Activated CD4-positive, alpha-beta memory T cell treated with anti-CD3 and anti-CD28 coated beads, Interleukin-2, amount 10 ng/mL, durations not matched to agents 7 days and 5 days (primary cell): ENCODE measurements at regions not wholly inside any gene's neighbourhood (a gene's known extent, or its start where the extent isn't known, plus 50 kb on each side); places are given as distances from the start of the nearest gene placed in this dataset.

ENCODE experiments used
- CTCF ChIA-PET: fragments of 350-600 bp; sonication (Branson Sonifier 250); formaldehyde crosslinking; loops from one replicate; lab custom pipeline; 2021; ENCODE audit warnings: antibody characterized with exemption, inconsistent platforms; lab: Charles Lee
- POLR2A ChIA-PET: fragments of 350-600 bp; sonication (Branson Sonifier 250); formaldehyde crosslinking; loops from one replicate; lab custom pipeline; 2021; ENCODE audit warnings: antibody characterized with exemption; lab: Charles Lee
- DNase-seq: peaks from one replicate; pipeline ENCODE4 v3.0.0-alpha.2; 2020
- H3K27ac Mint-ChIP-seq: one replicate; pipeline ENCODE4 v1.8.0; 2021; ENCODE audit warnings: mild to moderate bottlenecking, mixed read lengths
- H3K27me3 Mint-ChIP-seq: one replicate; pipeline ENCODE4 v1.8.0; 2021; ENCODE audit warnings: mixed read lengths
- H3K36me3 Mint-ChIP-seq: one replicate; pipeline ENCODE4 v1.8.0; 2021; ENCODE audit warnings: low read depth, mixed read lengths
- H3K4me1 Mint-ChIP-seq: one replicate; pipeline ENCODE4 v1.8.0; 2021; ENCODE audit warnings: mixed read lengths
- H3K4me3 Mint-ChIP-seq: one replicate; pipeline ENCODE4 v1.8.0; 2021; ENCODE audit warnings: mild to moderate bottlenecking, mixed read lengths
- H3K9me3 Mint-ChIP-seq: one replicate; pipeline ENCODE4 v1.8.0; 2021; ENCODE audit warnings: mixed read lengths

- no peak for DNase-seq
- ChIA-PET POLR2A (no interaction called here), CTCF (no interaction called here)
Observed at GRCh38 chr12:114884575-114884974, 200.6 kb upstream of the TBX3 start.

GRCh38 chr12:114882083-114882482 is 198.1 kb upstream of the TBX3 start:
- Mint-ChIP-seq H3K27me3 (no peaks in the 10 kb centered on the region), H3K36me3 (no peaks in the 10 kb centered on the region), H3K4me3 (no peak overlapping the region), H3K9me3 (peaks cover 6% of the 10 kb centered on the region), H3K4me1 (no peaks in the 10 kb centered on the region), H3K27ac (no peak overlapping the region)
- no peak for DNase-seq
- POLR2A ChIA-PET, result no interaction called here
- CTCF ChIA-PET, result no interaction called here

More at GRCh38 chr12:114884575-114884974, 200.6 kb upstream of the TBX3 start:
- Mint-ChIP-seq H3K9me3 (peaks cover 6% of the 10 kb centered on the region), H3K36me3 (no peaks in the 10 kb centered on the region), H3K4me1 (no peaks in the 10 kb centered on the region), H3K4me3 (no peak overlapping the region), H3K27ac (no peak overlapping the region), H3K27me3 (no peaks in the 10 kb centered on the region)

GRCh38 chr12:114879354-114879753 is 195.4 kb upstream of the TBX3 start:
- no peaks in the 10 kb centered on the region for H3K27me3 Mint-ChIP-seq
- no peak overlapping the region for H3K4me3 Mint-ChIP-seq
- CTCF ChIA-PET, result no interaction called here
- no peaks in the 10 kb centered on the region for H3K36me3 Mint-ChIP-seq
- peaks cover 9% of the 10 kb centered on the region for H3K9me3 Mint-ChIP-seq
- no peak for DNase-seq
- H3K27ac Mint-ChIP-seq, result no peak overlapping the region
- H3K4me1 Mint-ChIP-seq, result no peaks in the 10 kb centered on the region
- POLR2A ChIA-PET, result no interaction called here

GRCh38 chr12:114878781-114879180 is 194.8 kb upstream of the TBX3 start:
- H3K27ac Mint-ChIP-seq, result no peak overlapping the region
- no peaks in the 10 kb centered on the region for H3K27me3 Mint-ChIP-seq
- H3K4me3 Mint-ChIP-seq, result no peak overlapping the region
- H3K9me3 Mint-ChIP-seq, result peaks cover 9% of the 10 kb centered on the region
- H3K4me1 Mint-ChIP-seq, result no peaks in the 10 kb centered on the region
- H3K36me3 Mint-ChIP-seq, result no peaks in the 10 kb centered on the region
- ChIA-PET CTCF (no interaction called here), POLR2A (no interaction called here)
- no peak for DNase-seq

- no peak overlapping the region for H3K4me3 Mint-ChIP-seq
- H3K36me3 Mint-ChIP-seq, result no peaks in the 10 kb centered on the region
- H3K27me3 Mint-ChIP-seq, result no peaks in the 10 kb centered on the region
- no peak for DNase-seq
- H3K9me3 Mint-ChIP-seq, result peaks cover 10% of the 10 kb centered on the region
- ChIA-PET POLR2A (no interaction called here), CTCF (no interaction called here)
- H3K4me1 Mint-ChIP-seq, result no peaks in the 10 kb centered on the region
- no peak overlapping the region for H3K27ac Mint-ChIP-seq
Observed at GRCh38 chr12:114876968-114877680, 193.1 kb upstream of the TBX3 start.

DNA sequence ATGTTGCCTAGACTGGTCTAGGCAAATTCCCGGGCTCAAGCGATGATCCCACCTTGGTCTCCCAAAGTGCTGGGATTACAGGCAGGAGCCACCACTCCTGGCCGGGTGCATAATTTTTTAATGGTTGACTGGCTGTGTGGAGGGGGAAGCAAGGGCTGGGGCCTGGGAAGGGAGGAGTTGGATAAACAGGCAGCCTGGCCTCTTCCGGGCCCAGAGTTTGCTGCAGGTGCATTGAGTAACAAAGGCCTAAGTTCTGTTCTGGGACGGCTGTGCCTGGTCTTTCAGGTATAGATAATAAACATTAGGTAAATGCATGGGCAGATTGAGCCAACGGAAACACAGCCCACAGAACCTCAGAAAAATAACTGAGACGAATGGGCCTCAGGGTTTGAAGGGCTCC is 191.3 kb upstream of the TBX3 start:
- H3K9me3 Mint-ChIP-seq, result peaks cover 8% of the 10 kb centered on the region
- no peaks in the 10 kb centered on the region for H3K36me3 Mint-ChIP-seq
- ChIA-PET CTCF (no interaction called here), POLR2A (no interaction called here)
- no peak overlapping the region for H3K27ac Mint-ChIP-seq
- DNase-seq, result no peak
- H3K4me3 Mint-ChIP-seq, result no peak overlapping the region
- no peaks in the 10 kb centered on the region for H3K27me3 Mint-ChIP-seq
- H3K4me1 Mint-ChIP-seq, result no peaks in the 10 kb centered on the region

- no peaks in the 10 kb centered on the region for H3K27me3 Mint-ChIP-seq
- H3K9me3 Mint-ChIP-seq, result peaks cover 4% of the 10 kb centered on the region
- ChIA-PET CTCF (no interaction called here), POLR2A (no interaction called here)
- DNase-seq, result no peak
- no peaks in the 10 kb centered on the region for H3K36me3 Mint-ChIP-seq
- no peak overlapping the region for H3K4me3 Mint-ChIP-seq
- H3K4me1 Mint-ChIP-seq, result no peaks in the 10 kb centered on the region
- no peak overlapping the region for H3K27ac Mint-ChIP-seq
Observed at GRCh38 chr12:114873656-114874055, 189.7 kb upstream of the TBX3 start.

GRCh38 chr12:114868995-114869834 is 185.2 kb upstream of the TBX3 start:
- Mint-ChIP-seq H3K4me3 (no peak overlapping the region), H3K27me3 (no peaks in the 10 kb centered on the region), H3K9me3 (peaks cover 13% of the 10 kb centered on the region), H3K4me1 (no peaks in the 10 kb centered on the region), H3K36me3 (no peaks in the 10 kb centered on the region), H3K27ac (no peak overlapping the region)
- CTCF ChIA-PET, result no interaction called here
- no peak for DNase-seq
- POLR2A ChIA-PET, result no interaction called here

- CTCF ChIA-PET, result no interaction called here
- Mint-ChIP-seq H3K4me3 (no peak overlapping the region), H3K9me3 (peaks cover 21% of the 10 kb centered on the region), H3K27me3 (no peaks in the 10 kb centered on the region), H3K4me1 (no peaks in the 10 kb centered on the region), H3K36me3 (no peaks in the 10 kb centered on the region), H3K27ac (no peak overlapping the region)
- POLR2A ChIA-PET, result no interaction called here
- DNase-seq, result no peak
Observed at GRCh38 chr12:114866331-114866730, 182.4 kb upstream of the TBX3 start.

DNA sequence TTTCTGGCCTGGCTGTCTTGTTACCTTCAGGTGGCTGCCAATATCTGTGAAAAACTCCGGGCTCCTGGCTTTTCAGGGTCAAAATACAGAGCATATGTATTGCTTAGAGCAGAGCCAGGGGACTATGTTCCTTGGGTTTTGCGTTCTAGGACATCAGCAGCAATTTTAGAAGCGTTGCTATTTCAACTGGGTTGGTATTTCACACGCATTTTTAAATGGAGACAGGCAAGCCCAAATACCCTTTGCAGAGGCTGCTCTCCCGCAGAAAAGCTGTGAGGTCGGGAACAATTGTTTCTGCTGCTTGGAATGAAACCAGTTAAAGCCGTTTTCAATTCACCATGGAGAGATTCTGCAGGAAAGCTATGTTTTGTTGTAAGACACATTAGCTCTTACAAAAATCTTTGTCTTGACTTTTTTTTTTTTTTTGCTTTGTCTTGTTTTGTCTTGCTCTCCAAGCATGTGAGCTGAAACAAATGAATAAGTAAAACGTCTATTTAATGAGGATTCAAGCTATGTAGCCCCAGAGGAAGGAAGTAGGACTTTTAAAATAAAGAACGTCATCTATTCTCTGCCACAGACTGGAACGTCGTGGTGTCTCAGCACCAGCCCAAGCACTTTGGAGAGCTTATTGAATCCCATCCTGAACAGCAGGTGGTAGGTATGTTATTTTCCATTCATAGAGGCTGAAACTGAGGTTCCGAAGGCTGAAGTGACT is 181.0 kb upstream of the TBX3 start:
- ChIA-PET POLR2A (no interaction called here), CTCF (no interaction called here)
- Mint-ChIP-seq H3K27me3 (no peaks in the 10 kb centered on the region), H3K36me3 (no peaks in the 10 kb centered on the region), H3K4me1 (no peaks in the 10 kb centered on the region), H3K4me3 (no peak overlapping the region), H3K9me3 (peaks cover 21% of the 10 kb centered on the region), H3K27ac (no peak overlapping the region)
- no peak for DNase-seq

DNA sequence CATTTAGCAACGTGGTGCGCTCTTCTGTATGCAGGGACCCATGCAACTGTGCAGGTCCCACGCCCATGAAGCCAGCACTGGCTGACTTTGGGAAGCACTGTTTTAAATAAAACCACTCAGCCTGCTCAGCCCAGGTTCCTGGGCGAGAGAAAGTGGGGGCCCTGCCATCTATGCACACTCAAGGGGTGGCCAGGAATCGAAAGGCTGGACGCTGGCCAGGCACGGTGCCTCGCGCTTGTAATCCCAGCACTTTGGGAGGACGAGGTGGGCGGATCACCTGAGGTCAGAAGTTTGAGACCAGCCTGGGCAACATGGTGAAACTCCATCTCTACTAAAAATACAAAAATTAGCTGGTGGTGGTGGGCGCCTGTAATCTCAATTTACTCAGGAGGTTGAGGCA is 179.9 kb upstream of the TBX3 start:
- H3K27me3 Mint-ChIP-seq, result no peaks in the 10 kb centered on the region
- ChIA-PET CTCF (no interaction called here), POLR2A (no interaction called here)
- H3K36me3 Mint-ChIP-seq, result no peaks in the 10 kb centered on the region
- no peak for DNase-seq
- H3K9me3 Mint-ChIP-seq, result peaks cover 21% of the 10 kb centered on the region
- H3K4me3 Mint-ChIP-seq, result no peak overlapping the region
- H3K4me1 Mint-ChIP-seq, result no peaks in the 10 kb centered on the region
- H3K27ac Mint-ChIP-seq, result no peak overlapping the region

GRCh38 chr12:114860969-114861368 is 177.0 kb upstream of the TBX3 start:
- H3K27ac Mint-ChIP-seq, result no peak overlapping the region
- POLR2A ChIA-PET, result no interaction called here
- no peaks in the 10 kb centered on the region for H3K27me3 Mint-ChIP-seq
- no peaks in the 10 kb centered on the region for H3K4me1 Mint-ChIP-seq
- no peak overlapping the region for H3K4me3 Mint-ChIP-seq
- CTCF ChIA-PET, result no interaction called here
- H3K9me3 Mint-ChIP-seq, result peaks cover 15% of the 10 kb centered on the region
- no peaks in the 10 kb centered on the region for H3K36me3 Mint-ChIP-seq
- DNase-seq, result no peak

GRCh38 chr12:114858388-114859146 is 174.6 kb upstream of the TBX3 start:
- peaks cover 19% of the 10 kb centered on the region for H3K9me3 Mint-ChIP-seq
- ChIA-PET CTCF (no interaction called here), POLR2A (no interaction called here)
- no peak overlapping the region for H3K4me3 Mint-ChIP-seq
- H3K4me1 Mint-ChIP-seq, result no peaks in the 10 kb centered on the region
- no peak overlapping the region for H3K27ac Mint-ChIP-seq
- no peaks in the 10 kb centered on the region for H3K27me3 Mint-ChIP-seq
- no peaks in the 10 kb centered on the region for H3K36me3 Mint-ChIP-seq
- no peak for DNase-seq
